Natural killer cell (primary cell): ENCODE measurements at regions not wholly inside any gene's neighbourhood (a gene's known extent, or its start where the extent isn't known, plus 50 kb on each side); places are given as distances from the start of the nearest gene placed in this dataset.

ENCODE experiments used
- ATAC-seq, 3 donors: fragments of 150-1000 bp in 2 of 3; fragments of 200-7000 bp in 1 of 3; cut with Tn5 transposase; 1 replicate in 1 of 3; 2 replicates in 2 of 3; pipeline ENCODE4 v1.10.0; 2021; ENCODE audit warnings: mild to moderate bottlenecking in 2 of 3, moderate library complexity in 2 of 3
- DNase-seq, 2 donors: peaks; one replicate each; pipeline versions ENCODE4 v3.0.0 to v3.0.0-alpha.2; 2013 to 2021; ENCODE audit warnings: mixed read lengths in 1 of 2
- H3K27ac ChIP-seq: one replicate; pipeline ENCODE4 v1.5.1; 2013; ENCODE audit warnings: mild to moderate bottlenecking, low read length
- H3K27me3 ChIP-seq: one replicate; pipeline ENCODE4 v1.6.1; 2013; ENCODE audit warnings: low read length; ENCODE audit not compliant: control insufficient read depth, insufficient read depth
- H3K36me3 ChIP-seq: one replicate; pipeline ENCODE4 v1.6.1; 2013; ENCODE audit warnings: low read length; ENCODE audit not compliant: control insufficient read depth, insufficient read depth
- H3K4me1 ChIP-seq: one replicate; pipeline ENCODE4 v1.6.1; 2013; ENCODE audit warnings: low read length; ENCODE audit not compliant: control insufficient read depth, insufficient read depth
- H3K4me3 ChIP-seq: one replicate; pipeline ENCODE4 v1.5.1; 2013; ENCODE audit warnings: low read length
- H3K9me3 ChIP-seq: one replicate; pipeline ENCODE4 v1.6.1; 2013; ENCODE audit warnings: low read length; ENCODE audit not compliant: control insufficient read depth, insufficient read depth
- H3K27ac Mint-ChIP-seq, 2 donors: one replicate each; pipeline ENCODE4 v1.8.0; 2022; ENCODE audit warnings: mild to moderate bottlenecking in 2 of 2, mixed read lengths in 2 of 2, moderate library complexity in 1 of 2
- H3K27me3 Mint-ChIP-seq, 2 donors: one replicate each; pipeline ENCODE4 v1.8.0; 2022; ENCODE audit warnings: low read depth in 2 of 2, mixed read lengths in 2 of 2
- H3K36me3 Mint-ChIP-seq: one replicate; pipeline ENCODE4 v1.8.0; 2022; ENCODE audit warnings: mixed read lengths
- H3K4me1 Mint-ChIP-seq, 2 donors: one replicate each; pipeline ENCODE4 v1.8.0; 2022; ENCODE audit warnings: mixed read lengths in 2 of 2
- H3K4me3 Mint-ChIP-seq: one replicate; pipeline ENCODE4 v1.8.0; 2022; ENCODE audit warnings: mild to moderate bottlenecking, moderate library complexity, mixed read lengths
- H3K9me3 Mint-ChIP-seq, 2 donors: one replicate each; pipeline ENCODE4 v1.8.0; 2022; ENCODE audit warnings: mixed read lengths in 2 of 2
- CTCF ChIP-seq: fragments of 200-600 bp; IDR thresholded peaks from one replicate; pipeline ENCODE4 v1.8.0; 2022; ENCODE audit warnings: antibody characterized with exemption
- WGBS: methylation state at CpG from one replicate; pipeline ENCODE4 v1.1.7; 2013; ENCODE audit warnings: missing lambda C conversion rate; ENCODE audit not compliant: insufficient coverage; 5-methylcytosine and 5-hydroxymethylcytosine counted together
- intact Hi-C: fragments of 100-400 bp; cut with micrococcal nuclease; formaldehyde crosslinking; loops from one replicate; pipeline ENCODE4 v1.14.2; 2022

GRCh38 chr13:79034341-79034740 lies 371.7 kb downstream of the RBM26 start:
- DNase-seq = no peak
- Histone ChIP-seq H3K27me3 (no peaks in the 10 kb centered on the region), H3K4me1 (no peaks in the 10 kb centered on the region), H3K36me3 (no peaks in the 10 kb centered on the region), H3K4me3 (no peak overlapping the region), H3K27ac (no peak overlapping the region), H3K9me3 (no peaks in the 10 kb centered on the region)
- Mint-ChIP-seq H3K9me3 (peaks cover 0 to 2% of the 10 kb centered on the region in 2 donors), H3K4me1 (no peaks in the 10 kb centered on the region), H3K27ac (no peak overlapping the region), H3K27me3 (no peaks in the 10 kb centered on the region), H3K4me3 (no peak overlapping the region), H3K36me3 (no peaks in the 10 kb centered on the region)
- ATAC-seq = no peak
- intact Hi-C loops = no loop called here
- TF ChIP-seq CTCF = no peak
- WGBS = 82% methylated on average over 7 of the region's 7 CpGs

- H3K27ac Mint-ChIP-seq = no peak overlapping the region
- H3K4me1 Mint-ChIP-seq = no peaks in the 10 kb centered on the region
- TF ChIP-seq CTCF = no peak
- H3K27me3 Mint-ChIP-seq = no peaks in the 10 kb centered on the region
- intact Hi-C loops = no loop called here
- no peaks in the 10 kb centered on the region for H3K36me3 Mint-ChIP-seq
- Histone ChIP-seq H3K27me3 (no peaks in the 10 kb centered on the region), H3K9me3 (no peaks in the 10 kb centered on the region), H3K4me3 (no peak overlapping the region), H3K4me1 (no peaks in the 10 kb centered on the region), H3K36me3 (no peaks in the 10 kb centered on the region), H3K27ac (no peak overlapping the region)
- DNase-seq = no peak
- H3K9me3 Mint-ChIP-seq = peaks cover 2% of the 10 kb centered on the region in 2 donors
- ATAC-seq = no peak
- H3K4me3 Mint-ChIP-seq = no peak overlapping the region
- WGBS = 73% methylated on average over 1 of the region's 2 CpGs
Observed at GRCh38 chr13:79030513-79030912, 371.6 kb upstream of the OBI1 start.

GRCh38 chr13:79018166-79018565 lies 359.2 kb upstream of the OBI1 start:
- no peaks in the 10 kb centered on the region for H3K36me3 ChIP-seq
- no peak for ATAC-seq
- intact Hi-C loops = no loop called here
- H3K4me3 Mint-ChIP-seq = no peak overlapping the region
- peaks cover 16% of the 10 kb centered on the region for H3K9me3 ChIP-seq
- H3K4me3 ChIP-seq = no peak overlapping the region
- WGBS = 0% methylated on average over 2 of the region's 2 CpGs
- H3K4me1 ChIP-seq = no peaks in the 10 kb centered on the region
- no peak for TF ChIP-seq CTCF
- no peaks in the 10 kb centered on the region for H3K27me3 ChIP-seq
- DNase-seq = no peak
- no peak overlapping the region for H3K27ac ChIP-seq
- peaks cover 7% of the 10 kb centered on the region for H3K36me3 Mint-ChIP-seq
- no peaks in the 10 kb centered on the region for H3K27me3 Mint-ChIP-seq
- H3K27ac Mint-ChIP-seq = no peak overlapping the region
- peaks cover 2 to 3% of the 10 kb centered on the region in 2 donors for H3K9me3 Mint-ChIP-seq
- no peaks in the 10 kb centered on the region for H3K4me1 Mint-ChIP-seq

- Histone ChIP-seq H3K36me3 (no peaks in the 10 kb centered on the region), H3K4me3 (no peak overlapping the region), H3K9me3 (no peaks in the 10 kb centered on the region), H3K27me3 (no peaks in the 10 kb centered on the region), H3K27ac (no peak overlapping the region), H3K4me1 (no peaks in the 10 kb centered on the region)
- peaks cover 0 to 2% of the 10 kb centered on the region in 2 donors for H3K9me3 Mint-ChIP-seq
- no peak for ATAC-seq
- H3K4me3 Mint-ChIP-seq = no peak overlapping the region
- no peak overlapping the region for H3K27ac Mint-ChIP-seq
- 57% methylated on average over 1 of the region's 2 CpGs for WGBS
- no peaks in the 10 kb centered on the region for H3K36me3 Mint-ChIP-seq
- no peaks in the 10 kb centered on the region for H3K4me1 Mint-ChIP-seq
- no peak for DNase-seq
- no peaks in the 10 kb centered on the region for H3K27me3 Mint-ChIP-seq
- intact Hi-C loops = no loop called here
- no peak for TF ChIP-seq CTCF
Observed at GRCh38 chr13:79011179-79011578, 352.2 kb upstream of the OBI1 start.
